SK-N-SH (cell line): ENCODE measurements at regions not wholly inside any gene's neighbourhood (a gene's known extent, or its start where the extent isn't known, plus 50 kb on each side); places are given as distances from the start of the nearest gene placed in this dataset.

Experiments used
- CTCF ChIA-PET: fragments of 300-600, 350-600 bp; formaldehyde crosslinking; extraction: SDS; loops from one replicate; lab custom pipeline; 2021; lab: Yijun Ruan, JAX
- POLR2A ChIA-PET: fragments of 350-600 bp; sonication (Branson Sonifier 250); formaldehyde crosslinking; extraction: SDS; loops from one replicate; lab custom pipeline; 2020; ENCODE audit warnings: antibody characterized with exemption, inconsistent platforms; lab: Yijun Ruan, JAX
- DNase-seq: peaks from one replicate; pipeline ENCODE4 v3.0.0; 2012
- H2AFZ ChIP-seq: fragments of 200-600 bp; sonication (generic); 2 replicates; pipeline ENCODE4 v1.8.1; 2016; ENCODE audit warnings: antibody characterized with exemption, mild to moderate bottlenecking, low read depth
- H3F3A ChIP-seq: fragments of 200-600 bp; sonication (generic); replicated peaks from 2 replicates; pipeline ENCODE3; 2016; ENCODE audit warnings: antibody characterized with exemption, mild to moderate bottlenecking; ENCODE audit not compliant: insufficient read depth
- H3K27ac ChIP-seq, 2 experiments: fragments of 200-500 bp in 1 of 2; fragments of 200-600 bp in 1 of 2; sonication (Bioruptor generic) in 1 of 2; sonication (generic), shearing (Covaris generic) in 1 of 2; 2 replicates each; pipeline versions ENCODE4 v1.5.1 to v1.6.1; 2014 to 2016; ENCODE audit warnings: low read depth in 2 of 2, inconsistent platforms in 1 of 2, low read length in 1 of 2, mild to moderate bottlenecking in 1 of 2, mixed read lengths in 1 of 2
- H3K27me3 ChIP-seq: fragments of 200-600 bp; sonication (generic), shearing (Covaris generic); 2 replicates; pipeline ENCODE4 v1.6.1; 2016; ENCODE audit warnings: mixed run types; ENCODE audit not compliant: insufficient read depth
- H3K36me3 ChIP-seq, 2 experiments: fragments of 200-500 bp in 1 of 2; fragments of 200-600 bp in 1 of 2; sonication (Bioruptor generic) in 1 of 2; sonication (generic) in 1 of 2; replicated peaks in 1 of 2; 2 replicates each; pipeline versions ENCODE3 to v1.5.1; 2014 to 2016; ENCODE audit warnings: low read length in 1 of 2, mild to moderate bottlenecking in 1 of 2; ENCODE audit not compliant: insufficient read depth in 2 of 2, control insufficient read depth in 1 of 2
- H3K4me1 ChIP-seq, 2 experiments: fragments of 200-500 bp in 1 of 2; fragments of 200-600 bp in 1 of 2; sonication (Bioruptor generic) in 1 of 2; sonication (generic), shearing (Covaris generic) in 1 of 2; 2 replicates each; pipeline versions ENCODE4 v1.5.1 to v1.6.1; 2014 to 2016; ENCODE audit warnings: low read depth in 1 of 2, low read length in 1 of 2, mixed run types in 1 of 2; ENCODE audit not compliant: insufficient read depth in 2 of 2, control insufficient read depth in 1 of 2
- H3K4me2 ChIP-seq: fragments of 200-600 bp; sonication (generic), shearing (Covaris generic); 2 replicates; pipeline ENCODE4 v1.6.1; 2017; ENCODE audit warnings: mixed run types
- H3K4me3 ChIP-seq, 2 experiments: fragments of 200-500 bp in 1 of 2; fragments of 200-600 bp in 1 of 2; sonication (Bioruptor generic) in 1 of 2; sonication (generic), shearing (Covaris generic) in 1 of 2; 2 replicates each; pipeline versions ENCODE4 v1.5.1 to v1.8.1; 2014 to 2016; ENCODE audit warnings: low read depth in 2 of 2, inconsistent platforms in 1 of 2, low read length in 1 of 2, mild to moderate bottlenecking in 1 of 2, mixed read lengths in 1 of 2, moderate library complexity in 1 of 2
- H3K79me2 ChIP-seq: fragments of 200-600 bp; sonication (generic); 2 replicates; pipeline ENCODE4 v1.8.1; 2017; ENCODE audit warnings: mild to moderate bottlenecking; ENCODE audit not compliant: insufficient read depth
- H3K9ac ChIP-seq: fragments of 200-600 bp; sonication (generic); 2 replicates; pipeline ENCODE4 v1.6.1; 2017; ENCODE audit warnings: mixed run types
- H3K9me2 ChIP-seq: fragments of 200-600 bp; sonication (generic); 2 replicates; pipeline ENCODE4 v1.6.1; 2017; ENCODE audit warnings: mixed run types
- H3K9me3 ChIP-seq: fragments of 200-600 bp; sonication (generic); 2 replicates; pipeline ENCODE4 v1.6.1; 2017; ENCODE audit warnings: mixed run types, mild to moderate bottlenecking, moderate library complexity
- H4K20me1 ChIP-seq: fragments of 200-600 bp; sonication (generic); 2 replicates; pipeline ENCODE4 v1.6.1; 2017; ENCODE audit warnings: mild to moderate bottlenecking, mixed run types; ENCODE audit not compliant: insufficient read depth
- CHD2 ChIP-seq: fragments of 150-350 bp; IDR thresholded peaks from 2 replicates; pipeline ENCODE4 v1.6.1; 2018; ENCODE audit warnings: low read length; ENCODE audit not compliant: partially characterized antibody
- CTCF ChIP-seq: fragments of 200-600 bp; sonication (generic); IDR thresholded peaks from 2 replicates; pipeline ENCODE4 v1.6.1; 2017; ENCODE audit warnings: antibody characterized with exemption, mild to moderate bottlenecking, moderate library complexity
- ELF1 ChIP-seq: IDR thresholded peaks from 2 replicates; pipeline ENCODE4 v1.4.0; 2012
- EZH2phosphoT487 ChIP-seq: fragments of 200-600 bp; sonication (generic); IDR thresholded peaks from 2 replicates; pipeline ENCODE4 v1.6.1; 2017; ENCODE audit warnings: low read depth, mixed run types, mild to moderate bottlenecking, antibody characterized with exemption, moderate library complexity, borderline replicate concordance
- FOSL2 ChIP-seq: IDR thresholded peaks from 2 replicates; pipeline ENCODE4 v1.4.0; 2012; ENCODE audit warnings: low read depth, mild to moderate bottlenecking, moderate library complexity, borderline replicate concordance
- FOXJ3 ChIP-seq: sonication (generic); formaldehyde crosslinking; IDR thresholded peaks from 2 replicates; pipeline ENCODE4 v1.5.1; 2020; ENCODE audit warnings: mild to moderate bottlenecking, missing genetic modification reagents
- MEF2A ChIP-seq: IDR thresholded peaks from 2 replicates; pipeline ENCODE4 v1.4.0; 2012; ENCODE audit warnings: low read depth, borderline replicate concordance
- MXI1 ChIP-seq: IDR thresholded peaks from 2 replicates; pipeline ENCODE4 v1.6.1; 2012; ENCODE audit warnings: mild to moderate bottlenecking, low read depth, low read length, improper control_type of control experiment
- NFIC ChIP-seq: IDR thresholded peaks from 2 replicates; pipeline ENCODE4 v1.4.0; 2012; ENCODE audit warnings: borderline replicate concordance
- NRF1 ChIP-seq: IDR thresholded peaks from 2 replicates; pipeline ENCODE4 v1.6.1; 2012; ENCODE audit warnings: low read depth, mild to moderate bottlenecking, low read length
- PBX3 ChIP-seq: IDR thresholded peaks from 2 replicates; pipeline ENCODE4; 2012
- POLR2AphosphoS5 ChIP-seq: IDR thresholded peaks from 2 replicates; pipeline ENCODE4 v1.6.1; 2012; ENCODE audit warnings: low read depth, low read length
- RAD21 ChIP-seq: IDR thresholded peaks from 2 replicates; pipeline ENCODE4 v1.6.1; 2012; ENCODE audit warnings: mild to moderate bottlenecking, low read length
- RCOR1 ChIP-seq: fragments of 150-350 bp; IDR thresholded peaks from 2 replicates; pipeline ENCODE4 v1.6.1; 2017; ENCODE audit warnings: antibody characterized with exemption, low read length
- REST ChIP-seq: IDR thresholded peaks from 2 replicates; pipeline ENCODE4 v1.6.1; 2012; ENCODE audit warnings: mild to moderate bottlenecking, low read depth, low read length, moderate library complexity
- RFX5 ChIP-seq: IDR thresholded peaks from 2 replicates; pipeline ENCODE4 v1.6.1; 2012; ENCODE audit warnings: mild to moderate bottlenecking, improper control_type of control experiment, low read length
- SIN3A ChIP-seq: IDR thresholded peaks from 2 replicates; pipeline ENCODE4 v1.6.1; 2012; ENCODE audit warnings: low read depth, mild to moderate bottlenecking, low read length, moderate library complexity, borderline replicate concordance
- TAF1 ChIP-seq: IDR thresholded peaks from 2 replicates; pipeline ENCODE4 v1.6.1; 2012; ENCODE audit warnings: low read depth, mild to moderate bottlenecking, low read length, moderate library complexity, borderline replicate concordance
- TEAD4 ChIP-seq: IDR thresholded peaks from 2 replicates; pipeline ENCODE4 v1.4.0; 2012; ENCODE audit warnings: mild to moderate bottlenecking, borderline replicate concordance; ENCODE audit not compliant: insufficient read depth
- WGBS: methylation state at CpG from one replicate; pipeline ENCODE4 v1.1.6; 2017; ENCODE audit warnings: low lambda C conversion rate; 5-methylcytosine and 5-hydroxymethylcytosine counted together

DNA sequence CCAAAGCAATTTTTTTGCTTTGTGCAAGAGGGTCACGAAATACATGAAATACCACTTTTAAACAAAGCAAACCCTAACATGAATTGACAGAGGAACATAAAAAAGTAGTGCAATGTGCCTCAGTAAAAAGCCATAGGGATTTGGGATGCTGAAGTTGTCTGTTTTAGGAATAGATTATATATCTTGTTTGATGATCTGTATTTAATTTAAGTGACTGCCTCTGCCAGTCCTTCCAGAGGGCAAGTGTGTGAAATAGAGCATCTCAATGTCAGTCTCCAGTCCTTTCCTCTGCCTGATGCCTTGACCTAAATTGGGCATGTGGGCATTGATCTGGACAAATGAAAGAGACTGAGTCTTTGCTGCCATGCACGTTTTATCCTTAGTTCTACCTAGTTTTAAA is 222.8 kb downstream of the PTPRC start:
- DNase-seq, result no peak
- Histone ChIP-seq H3F3A (peaks cover 10% of the 10 kb centered on the region), H3K27me3 (no peaks in the 10 kb centered on the region), H3K4me3 (no peak overlapping the region), H3K9ac (no peak overlapping the region), H3K9me3 (no peaks in the 10 kb centered on the region; the same call in 1 of the 2 replicates), H3K27ac (no peak overlapping the region)
- TF ChIP-seq MXI1, result no peak
- no peak for TF ChIP-seq TEAD4
- TF ChIP-seq TAF1, result no peak
- TF ChIP-seq POLR2AphosphoS5, result no peak
- TF ChIP-seq ELF1, result no peak
- TF ChIP-seq EZH2phosphoT487, result no peak
- no peak for TF ChIP-seq CTCF
- TF ChIP-seq FOXJ3 (CRISPR knock-in tag), result no peak
- no peak for TF ChIP-seq NRF1
- TF ChIP-seq SIN3A, result no peak
- TF ChIP-seq PBX3, result no peak
- no peak for TF ChIP-seq CHD2
- TF ChIP-seq RFX5, result no peak
- TF ChIP-seq REST, result no peak
- TF ChIP-seq FOSL2, result no peak
- no peak for TF ChIP-seq MEF2A
- TF ChIP-seq RAD21, result no peak
- no peak for TF ChIP-seq RCOR1
- no peak for TF ChIP-seq NFIC
- TF ChIP-seq, all 33 proteins: peak for 0
- Histone ChIP-seq H3K36me3 (peaks cover 10 to 37% of the 10 kb centered on the region in 2 experiments), H3K79me2 (no peaks in the 10 kb centered on the region; the same call in 1 of the 2 replicates), H3K4me2 (no peak overlapping the region), H3K9me2 (no peaks in the 10 kb centered on the region), H2AFZ (no peak overlapping the region), H3K4me1 (peaks cover 13 to 14% of the 10 kb centered on the region in 2 experiments; a peak in 3 of 4 replicates), H4K20me1 (no peaks in the 10 kb centered on the region)
- WGBS, result 78% methylated on average over 2 of the region's 2 CpGs
- POLR2A ChIA-PET, result no interaction called here
- CTCF ChIA-PET, result no interaction called here
